ENCODE measurements at regions not wholly inside any gene's neighbourhood (a gene's known extent, or its start where the extent isn't known, plus 50 kb on each side); places are given as distances from the start of the nearest gene placed in this dataset.

DNA sequence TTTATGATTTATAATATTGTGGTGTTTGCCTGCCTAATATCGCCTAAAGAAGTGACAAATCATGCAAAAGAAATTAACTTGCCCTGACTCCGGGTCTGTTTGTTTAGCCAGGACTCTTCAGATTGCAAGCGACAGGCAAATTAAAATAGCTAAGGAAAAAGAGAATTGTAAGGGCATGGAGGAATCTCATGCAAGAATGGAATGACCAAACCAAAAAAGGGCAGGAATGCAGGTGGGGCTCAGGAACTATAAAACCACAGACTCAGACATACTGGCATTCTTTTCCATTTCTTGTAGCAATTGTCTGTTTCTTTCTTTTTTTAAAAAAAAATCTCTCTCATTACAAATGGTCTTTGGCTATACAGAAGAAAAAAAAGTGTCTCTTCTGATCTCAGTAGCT lies 188.1 kb upstream of the XYLT1 start:
- TF ChIP-seq, protein P1, sequence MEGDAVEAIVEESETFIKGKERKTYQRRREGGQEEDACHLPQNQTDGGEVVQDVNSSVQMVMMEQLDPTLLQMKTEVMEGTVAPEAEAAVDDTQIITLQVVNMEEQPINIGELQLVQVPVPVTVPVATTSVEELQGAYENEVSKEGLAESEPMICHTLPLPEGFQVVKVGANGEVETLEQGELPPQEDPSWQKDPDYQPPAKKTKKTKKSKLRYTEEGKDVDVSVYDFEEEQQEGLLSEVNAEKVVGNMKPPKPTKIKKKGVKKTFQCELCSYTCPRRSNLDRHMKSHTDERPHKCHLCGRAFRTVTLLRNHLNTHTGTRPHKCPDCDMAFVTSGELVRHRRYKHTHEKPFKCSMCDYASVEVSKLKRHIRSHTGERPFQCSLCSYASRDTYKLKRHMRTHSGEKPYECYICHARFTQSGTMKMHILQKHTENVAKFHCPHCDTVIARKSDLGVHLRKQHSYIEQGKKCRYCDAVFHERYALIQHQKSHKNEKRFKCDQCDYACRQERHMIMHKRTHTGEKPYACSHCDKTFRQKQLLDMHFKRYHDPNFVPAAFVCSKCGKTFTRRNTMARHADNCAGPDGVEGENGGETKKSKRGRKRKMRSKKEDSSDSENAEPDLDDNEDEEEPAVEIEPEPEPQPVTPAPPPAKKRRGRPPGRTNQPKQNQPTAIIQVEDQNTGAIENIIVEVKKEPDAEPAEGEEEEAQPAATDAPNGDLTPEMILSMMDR (IDR thresholded peaks at IDR 0.05): no peak
- no peak for TF ChIP-seq POLR2A (IDR thresholded peaks at IDR 0.05)
